ENCODE measurements at regions not wholly inside any gene's neighbourhood (a gene's known extent, or its start where the extent isn't known, plus 50 kb on each side); places are given as distances from the start of the nearest gene placed in this dataset.
"Not testable (repeated sequence)": the region's sequence is repeated elsewhere in the genome, so short reads cannot be mapped to it uniquely, and the experiment has no call there.

DNA sequence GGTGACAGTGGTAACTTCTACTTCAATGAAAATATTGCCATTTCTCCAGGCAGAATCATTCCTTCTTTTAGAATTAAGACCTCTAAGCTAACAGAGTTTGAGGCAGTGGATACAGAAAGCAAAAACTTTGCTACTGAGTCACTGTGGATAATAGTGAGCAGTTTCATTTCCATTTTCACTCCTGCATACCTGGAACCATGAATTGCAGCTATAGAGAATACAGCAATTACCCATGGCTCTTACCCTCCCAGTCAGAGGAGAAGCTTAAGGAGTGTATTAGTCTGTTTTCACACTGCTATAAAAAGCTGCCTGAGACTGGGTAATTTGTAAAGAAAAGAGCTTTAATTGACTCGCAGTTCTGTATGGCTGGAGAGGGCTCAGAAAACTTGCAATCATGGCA lies 531.4 kb upstream of the CNTNAP5 start:
- DNase-seq: no peak

- DNase-seq: no peak
Observed at GRCh38 chr2:123495241-123495640, 529.8 kb upstream of the CNTNAP5 start.

- DNase-seq: no peak
Observed at GRCh38 chr2:123500346-123500745, 524.7 kb upstream of the CNTNAP5 start.

GRCh38 chr2:123500988-123501387 lies 524.1 kb upstream of the CNTNAP5 start:
- no peak for DNase-seq

- DNase-seq: no peak
Observed at GRCh38 chr2:123502931-123503330, 522.2 kb upstream of the CNTNAP5 start.

DNA sequence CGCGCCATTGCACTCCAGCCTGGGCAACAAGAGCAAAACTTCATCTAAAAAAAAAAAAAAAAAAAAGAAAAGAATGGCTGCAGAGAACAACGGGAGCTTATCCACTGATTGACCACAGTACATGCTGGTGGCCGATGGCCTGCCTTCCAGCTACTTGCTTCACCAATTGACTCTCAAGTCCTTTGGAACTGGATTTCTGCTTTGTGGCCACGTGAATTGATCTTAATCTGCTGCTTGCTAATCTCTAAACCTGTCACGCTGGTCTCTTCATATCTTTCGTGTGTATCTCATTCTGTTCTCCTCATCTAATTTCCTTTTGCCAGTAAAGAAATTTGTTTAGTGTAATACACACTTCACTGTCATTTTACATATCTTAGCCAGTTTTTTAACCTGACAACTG lies 512.5 kb upstream of the CNTNAP5 start:
- no peak for DNase-seq

- DNase-seq: no peak
Observed at GRCh38 chr2:123513351-123513750, 511.7 kb upstream of the CNTNAP5 start.

DNA sequence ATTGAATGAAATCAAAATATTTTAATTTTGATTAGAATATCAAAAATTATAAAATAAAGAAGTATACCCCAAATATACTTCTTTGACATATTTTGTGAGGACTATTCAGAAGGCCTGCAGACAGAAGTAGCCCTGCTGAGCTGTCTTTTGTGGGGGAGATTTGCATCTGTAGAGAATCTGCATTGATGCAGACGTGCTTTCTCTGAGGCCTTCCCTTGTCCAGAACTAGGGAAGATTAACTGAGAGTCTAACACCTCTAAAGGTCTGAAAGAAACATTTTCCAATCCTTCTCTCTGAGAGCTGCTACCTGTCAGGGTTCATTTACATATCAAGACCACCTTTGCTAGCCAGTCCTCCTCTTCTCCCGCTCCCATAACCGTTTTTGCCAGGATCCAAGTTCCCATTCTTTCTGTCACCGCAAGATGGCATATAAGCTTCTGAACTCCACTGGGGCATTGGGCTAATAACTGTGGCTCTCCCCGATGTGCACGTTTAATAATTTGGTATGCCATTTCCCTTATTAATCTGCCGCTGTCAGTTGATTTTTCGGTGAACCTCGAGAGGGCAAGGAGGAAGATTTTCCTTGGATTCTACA lies 510.4 kb upstream of the CNTNAP5 start:
- no peak for DNase-seq

- no peak for DNase-seq
Observed at GRCh38 chr2:123518367-123518766, 506.7 kb upstream of the CNTNAP5 start.

DNA sequence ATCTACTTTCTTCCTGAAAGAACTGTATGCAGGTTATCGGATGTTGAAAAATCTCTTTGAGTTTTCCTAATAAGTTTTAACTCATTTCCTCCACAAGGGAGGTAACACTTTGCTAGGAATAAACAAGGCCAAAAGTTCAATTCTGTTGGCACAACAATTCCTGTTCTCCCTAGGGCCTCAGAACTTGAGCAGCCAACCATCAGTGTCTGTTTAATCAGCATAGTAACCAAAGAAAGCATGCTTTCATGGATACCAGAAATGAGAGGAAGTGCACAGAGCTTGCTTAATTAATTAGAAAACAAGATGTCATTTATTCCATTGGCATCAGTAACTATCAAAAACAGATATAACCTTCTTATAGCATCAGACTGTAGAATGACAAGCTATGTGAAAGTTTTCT lies 503.2 kb upstream of the CNTNAP5 start:
- no peak for DNase-seq

DNA sequence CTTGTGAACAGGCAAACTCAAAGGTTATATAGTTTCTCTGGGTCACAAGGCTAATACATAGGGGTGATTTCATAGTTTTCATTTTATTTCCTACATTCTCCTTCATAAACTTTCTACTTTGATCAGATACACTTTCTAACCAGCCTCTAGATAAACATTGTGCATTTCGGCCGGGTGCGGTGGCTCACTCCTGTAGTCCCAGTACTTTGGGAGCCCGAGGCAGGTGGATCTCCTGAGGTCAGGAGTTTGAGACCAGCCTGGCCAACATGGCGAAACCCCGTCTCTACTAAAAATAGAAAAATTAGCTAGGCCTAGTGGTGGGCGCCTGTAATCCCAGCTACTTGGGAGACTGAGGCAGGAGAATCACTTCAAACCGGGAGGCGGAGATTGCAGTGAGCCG lies 502.6 kb upstream of the CNTNAP5 start:
- DNase-seq: not testable (repeated sequence)

- no peak for DNase-seq
Observed at GRCh38 chr2:123528996-123529707, 495.9 kb upstream of the CNTNAP5 start.

GRCh38 chr2:123530004-123530403 lies 495.1 kb upstream of the CNTNAP5 start:
- no peak for DNase-seq

GRCh38 chr2:123532126-123532525 lies 493.0 kb upstream of the CNTNAP5 start:
- no peak for DNase-seq

GRCh38 chr2:123532994-123533393 lies 492.1 kb upstream of the CNTNAP5 start:
- DNase-seq: no peak

GRCh38 chr2:123540291-123540690 lies 484.8 kb upstream of the CNTNAP5 start:
- DNase-seq: no peak

GRCh38 chr2:123546353-123546752 lies 478.7 kb upstream of the CNTNAP5 start:
- no peak for DNase-seq

GRCh38 chr2:123563515-123563914 lies 461.6 kb upstream of the CNTNAP5 start:
- DNase-seq: no peak

GRCh38 chr2:123566291-123566946 lies 458.7 kb upstream of the CNTNAP5 start:
- no peak for DNase-seq

DNA sequence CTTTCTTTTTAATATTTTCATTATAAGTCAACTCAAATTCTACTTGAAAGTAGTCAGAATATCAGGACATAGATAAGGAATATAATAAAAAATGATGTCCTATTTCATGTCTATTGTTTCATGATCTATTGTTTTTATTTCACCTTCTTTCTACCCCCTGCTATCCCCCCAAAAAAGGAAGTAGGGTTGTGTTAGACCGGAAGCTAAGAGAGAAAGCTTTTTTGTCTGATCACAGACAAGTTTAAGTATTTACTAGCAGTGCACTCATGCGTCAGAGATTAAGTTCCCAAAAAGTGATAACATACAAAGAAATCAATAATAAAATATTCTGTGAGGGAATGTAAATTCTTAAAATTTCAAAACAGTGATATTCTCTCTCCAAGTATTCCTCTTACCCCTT lies 447.1 kb upstream of the CNTNAP5 start:
- DNase-seq: no peak

DNA sequence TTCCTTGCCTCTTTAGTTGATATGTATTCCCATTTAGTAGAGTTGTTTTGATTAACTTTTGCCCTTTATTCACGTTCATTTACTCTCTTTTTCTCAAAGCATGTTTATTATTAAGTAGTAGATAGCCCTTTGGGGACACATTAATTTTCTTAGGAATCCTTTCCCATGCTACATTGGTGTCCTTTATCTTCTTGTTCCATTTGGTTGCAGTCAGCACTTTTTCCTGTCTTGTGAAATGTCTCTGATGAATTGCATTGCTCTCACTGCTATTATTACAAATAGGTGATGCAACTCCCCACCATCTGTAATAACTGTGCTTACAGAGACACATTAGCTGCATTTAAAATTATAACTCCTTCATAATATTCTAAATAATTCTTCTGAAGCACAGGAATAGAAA lies 428.5 kb upstream of the CNTNAP5 start:
- DNase-seq: no peak

DNA sequence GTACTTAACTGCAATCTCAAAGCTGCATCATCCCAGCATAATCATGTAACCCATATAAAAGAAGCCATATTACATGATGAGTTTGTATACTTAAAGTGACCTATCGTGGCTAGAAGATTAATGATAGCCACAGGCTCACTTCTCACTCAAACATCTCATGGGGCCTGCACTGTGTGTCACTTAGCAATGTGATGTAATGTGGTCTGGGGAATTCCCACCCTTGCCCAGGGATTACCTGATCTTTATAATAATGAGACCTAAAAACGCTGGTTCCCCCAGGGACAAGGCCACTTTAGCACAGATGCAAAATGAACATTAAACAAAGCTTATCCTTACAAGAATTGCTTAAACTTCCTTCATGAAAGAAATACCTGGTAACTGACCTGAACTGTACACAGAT lies 427.1 kb upstream of the CNTNAP5 start:
- DNase-seq: no peak

- DNase-seq: no peak
Observed at GRCh38 chr2:123606631-123607030, 418.5 kb upstream of the CNTNAP5 start.

- no peak for DNase-seq
Observed at GRCh38 chr2:123609077-123609476, 416.0 kb upstream of the CNTNAP5 start.

DNA sequence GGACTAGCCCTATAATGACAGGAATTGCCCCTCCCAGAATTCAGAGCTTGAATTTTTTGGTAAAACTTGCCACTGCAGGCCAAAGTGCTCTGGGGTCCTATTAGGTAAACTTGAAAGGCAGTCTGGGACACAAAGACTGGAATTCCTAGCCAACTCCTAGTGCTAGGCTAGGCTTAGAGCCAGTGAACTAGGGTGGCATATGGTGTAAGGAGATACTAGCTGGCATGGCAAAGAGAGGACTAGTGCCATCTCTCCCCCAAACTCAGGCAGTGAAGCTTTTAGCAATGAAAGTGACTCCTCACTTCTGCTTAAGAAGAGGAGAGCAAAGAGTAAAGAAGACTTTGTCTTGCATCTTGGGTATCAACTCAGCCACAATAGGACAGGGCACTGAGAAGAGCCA lies 410.5 kb upstream of the CNTNAP5 start:
- no peak for DNase-seq

All from DMS79 (cell line).